GM19238 (cell line): ENCODE measurements at regions not wholly inside any gene's neighbourhood (a gene's known extent, or its start where the extent isn't known, plus 50 kb on each side); places are given as distances from the start of the nearest gene placed in this dataset.
"Not testable (repeated sequence)": the region's sequence is repeated elsewhere in the genome, so short reads cannot be mapped to it uniquely, and the experiment has no call there.

ENCODE experiments used
- DNase-seq: peaks from one replicate; pipeline ENCODE4 v3.0.0; 2011; ENCODE audit warnings: low spot score; ENCODE audit not compliant: insufficient read length

GRCh38 chr15:30030345-30030744, 52.4 kb upstream of the GOLGA8J start:
- no peak for DNase-seq

DNA sequence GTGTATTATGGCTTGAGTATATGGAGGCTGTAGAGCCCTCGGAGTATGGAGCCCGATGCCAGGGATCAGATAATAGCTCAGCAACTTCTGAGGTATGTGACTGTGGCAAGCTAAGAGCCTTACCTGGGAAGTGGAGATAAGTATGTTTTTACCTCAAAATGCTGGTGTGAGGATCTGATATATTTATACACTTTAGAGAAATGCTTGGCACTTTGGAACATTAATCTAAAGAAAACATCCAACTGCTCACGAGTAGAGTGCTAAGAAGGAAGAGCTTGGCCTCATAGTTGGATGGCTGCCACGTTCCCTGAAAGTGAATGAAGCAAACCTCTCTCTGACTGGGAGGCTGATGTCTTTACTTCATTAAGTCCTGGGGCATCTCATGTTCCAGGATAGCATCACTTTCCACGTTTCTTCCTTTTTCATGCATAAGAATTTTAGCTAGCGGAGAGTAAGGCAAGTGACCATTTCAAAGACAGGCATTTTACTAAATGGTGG, 58.9 kb upstream of the GOLGA8J start:
- no peak for DNase-seq

GRCh38 chr15:30010746-30011145, 72.0 kb upstream of the GOLGA8J start:
- no peak for DNase-seq

- no peak for DNase-seq
Measured at GRCh38 chr15:30008156-30008555, 74.6 kb upstream of the GOLGA8J start.

GRCh38 chr15:30001602-30002001, 81.2 kb upstream of the GOLGA8J start:
- no peak for DNase-seq

- DNase-seq = no peak
Measured at GRCh38 chr15:29998033-29998432, 84.7 kb upstream of the GOLGA8J start.

DNA sequence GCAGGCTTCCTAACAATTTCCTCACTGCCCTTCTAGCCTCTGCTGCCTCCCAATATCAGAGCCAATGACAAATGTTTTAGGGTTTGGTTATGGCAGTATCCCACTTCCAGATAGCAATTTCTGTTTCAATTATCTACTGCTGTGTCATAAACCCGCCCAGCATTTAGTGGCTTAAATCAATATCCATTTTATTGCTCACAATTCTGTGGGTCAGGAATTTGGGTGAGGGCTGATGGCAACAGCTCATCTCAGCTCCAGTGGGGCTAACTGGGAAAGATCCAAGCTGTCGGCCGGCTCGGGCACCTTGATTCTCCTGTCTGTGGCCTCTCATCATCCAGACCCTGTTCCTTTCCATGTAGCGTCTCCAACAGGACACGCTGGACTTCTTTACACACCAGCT, 85.3 kb upstream of the GOLGA8J start:
- no peak for DNase-seq

- no peak for DNase-seq
Measured at GRCh38 chr15:29994284-29994683, 88.5 kb upstream of the GOLGA8J start.

- DNase-seq = no peak
Measured at GRCh38 chr15:29990954-29991353, 91.8 kb upstream of the GOLGA8J start.

- DNase-seq = no peak
Measured at GRCh38 chr15:29990035-29990434, 92.7 kb upstream of the GOLGA8J start.

- no peak for DNase-seq
Measured at GRCh38 chr15:29988701-29989100, 94.1 kb upstream of the GOLGA8J start.

- no peak for DNase-seq
Measured at GRCh38 chr15:29986946-29987345, 95.8 kb upstream of the GOLGA8J start.

DNA sequence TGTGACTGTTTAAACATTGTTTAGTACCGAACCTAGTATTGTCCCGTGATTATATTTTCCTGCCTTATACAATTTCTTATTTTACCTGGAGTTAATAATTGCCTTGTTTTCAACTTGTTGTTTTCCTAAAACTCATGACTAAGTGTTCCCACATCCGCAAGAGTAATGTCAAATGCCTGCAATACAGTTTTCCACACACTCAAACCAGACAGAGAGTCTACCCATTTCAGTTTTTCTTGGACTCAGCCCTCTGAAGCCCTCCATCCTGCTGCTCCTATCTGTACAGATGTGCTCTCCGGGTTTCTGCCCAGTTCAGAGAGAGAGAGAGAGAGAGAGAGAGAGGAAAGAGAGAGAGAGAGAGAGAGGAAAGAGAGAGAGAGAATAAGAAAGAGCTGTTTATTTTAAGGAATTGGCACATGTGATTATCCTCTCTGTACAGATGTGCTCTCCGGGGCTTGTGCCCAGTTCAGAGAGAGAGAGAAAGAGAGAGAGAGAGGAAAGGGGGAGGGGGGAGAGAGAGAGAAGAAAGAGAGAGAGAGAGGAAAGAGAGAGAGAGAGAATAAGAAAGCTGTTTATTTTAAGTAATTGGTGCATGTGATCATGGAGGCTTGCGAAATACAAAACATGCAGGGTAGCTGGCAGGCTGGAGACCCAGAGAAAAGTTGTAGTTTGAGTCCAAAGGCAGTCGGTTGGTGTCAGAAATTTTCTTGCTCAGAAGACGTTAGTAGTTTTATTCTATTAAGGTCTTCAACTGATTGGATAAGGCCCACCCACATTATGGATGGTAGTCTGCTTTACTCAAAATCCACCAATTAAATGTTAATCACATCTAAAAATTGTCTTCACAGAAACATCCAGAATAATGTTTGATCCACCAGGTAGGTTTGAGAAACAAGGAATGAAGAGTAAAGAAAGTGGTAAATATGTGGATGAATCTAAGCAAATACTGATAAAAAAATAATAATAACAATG, 104.1 kb upstream of the GOLGA8J start:
- DNase-seq = no peak

DNA sequence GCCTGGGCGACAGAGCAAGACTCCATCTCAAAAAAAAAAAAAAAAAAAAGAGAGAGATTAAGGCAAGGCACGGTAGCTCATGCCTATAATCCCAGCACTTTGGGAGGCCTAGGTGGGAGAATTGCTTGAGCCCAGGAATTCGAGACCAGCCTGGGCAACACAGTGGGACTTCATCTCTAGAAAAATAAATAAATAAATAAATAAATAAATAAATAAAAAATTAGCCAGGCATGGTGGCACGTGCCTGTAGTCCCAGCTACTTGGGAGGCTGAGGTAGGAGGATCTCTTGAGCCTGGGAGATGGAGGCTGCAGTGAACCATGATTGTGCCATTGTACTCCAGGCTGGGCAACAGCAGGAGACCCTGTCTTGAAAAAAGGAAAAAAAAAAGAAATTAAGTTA, 108.7 kb upstream of the GOLGA8J start:
- DNase-seq = not testable (repeated sequence)

- no peak for DNase-seq
Measured at GRCh38 chr15:29972051-29972450, 110.7 kb upstream of the GOLGA8J start.

GRCh38 chr15:29970402-29970695, 112.4 kb upstream of the GOLGA8J start:
- DNase-seq = no peak

- DNase-seq = no peak
Measured at GRCh38 chr15:29969562-29970401, 113.0 kb upstream of the GOLGA8J start.

DNA sequence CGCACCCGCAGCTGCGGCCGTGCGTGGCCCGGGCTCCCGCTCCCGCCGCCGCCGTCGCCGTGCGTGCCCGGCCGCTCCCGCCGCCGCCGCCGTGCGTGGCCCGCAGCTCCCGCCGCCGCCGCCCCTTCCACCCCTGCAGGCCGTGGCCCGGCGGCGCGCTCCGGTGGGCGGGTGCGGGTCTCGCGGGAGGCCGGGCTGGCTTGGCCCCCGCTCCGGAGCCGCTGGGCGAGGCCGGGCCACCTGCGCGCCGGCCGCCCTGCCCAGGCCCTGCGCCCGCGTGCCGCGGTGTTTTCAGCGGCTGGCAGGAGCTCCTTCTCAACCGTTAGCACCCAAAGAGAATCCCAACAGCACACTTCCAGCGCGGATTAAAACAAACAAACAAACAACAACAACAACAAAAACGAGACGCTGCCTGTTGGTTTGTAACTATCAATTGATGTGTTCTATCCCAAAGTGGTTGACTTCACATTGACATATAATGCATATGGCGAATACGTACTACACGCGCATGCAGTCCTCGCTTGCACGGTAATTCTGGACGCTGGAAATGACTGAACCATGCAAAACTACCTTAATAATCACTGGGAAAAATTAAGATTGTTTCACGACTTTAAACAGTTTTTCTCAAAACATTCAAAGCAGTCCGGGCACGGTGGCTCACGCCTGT, 113.7 kb upstream of the GOLGA8J start:
- no peak for DNase-seq

- no peak for DNase-seq
Measured at GRCh38 chr15:29968099-29968894, 114.5 kb upstream of the GOLGA8J start.

DNA sequence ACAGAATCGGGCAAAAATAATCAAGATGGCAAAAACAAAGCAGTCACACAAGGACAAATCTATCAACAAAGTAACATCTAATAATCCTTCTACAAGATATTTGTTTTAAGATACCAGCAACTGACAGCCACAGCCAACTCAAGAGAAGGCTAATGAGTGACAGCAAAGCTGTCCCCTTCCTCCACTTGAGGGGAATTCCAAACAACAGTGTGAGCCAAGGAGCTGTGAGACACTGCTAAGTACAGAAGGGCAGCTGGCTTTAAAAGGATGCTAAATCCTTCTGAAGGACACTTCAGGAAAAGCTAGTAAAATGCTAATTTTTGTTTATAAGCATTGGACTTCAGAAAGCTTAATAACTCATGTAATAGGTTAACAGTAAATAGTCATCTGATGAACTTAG, 120.3 kb upstream of the GOLGA8J start:
- no peak for DNase-seq
